Peyer's patch (tissue), 4 donors: ENCODE measurements at regions not wholly inside any gene's neighbourhood (a gene's known extent, or its start where the extent isn't known, plus 50 kb on each side); places are given as distances from the start of the nearest gene placed in this dataset.

ENCODE experiments used
- DNase-seq, 3 donors: peaks; one replicate each; pipeline ENCODE4 v3.0.0-alpha.2; 2017 to 2019
- H3K27ac ChIP-seq, 4 donors: fragments of 200-600 bp; sonication (generic); one replicate each; pipeline ENCODE4 v1.5.1; 2016 to 2019
- H3K27me3 ChIP-seq, 2 donors: fragments of 200-600 bp; sonication (generic); one replicate each; pipeline ENCODE4 v1.5.1; 2019
- H3K36me3 ChIP-seq, 3 donors: fragments of 200-600 bp; sonication (generic); one replicate each; pipeline ENCODE4 v1.5.1; 2016 to 2019
- H3K4me1 ChIP-seq, 4 donors: fragments of 200-600 bp; sonication (generic); one replicate each; pipeline ENCODE4 v1.5.1; 2016 to 2019
- H3K4me3 ChIP-seq, 4 donors: fragments of 200-600 bp; sonication (generic); 1 replicate in 3 of 4; 2 replicates in 1 of 4; pipeline ENCODE4 v1.5.1; 2016 to 2019; ENCODE audit warnings: mild to moderate bottlenecking in 1 of 4
- H3K9me3 ChIP-seq, 4 donors: fragments of 200-600 bp; sonication (generic); one replicate each; pipeline ENCODE4 v1.5.1; 2016 to 2019; ENCODE audit warnings: mild to moderate bottlenecking in 1 of 4
- CTCF ChIP-seq, 6 experiments: fragments of 450-650 bp in 4 of 6; fragments of 200-600 bp in 2 of 6; sonication (generic) in 1 of 6; IDR thresholded peaks; one replicate each; pipeline ENCODE4 v1.5.1; 2017 to 2019; ENCODE audit warnings: antibody characterized with exemption in 6 of 6, mild to moderate bottlenecking in 3 of 6, moderate library complexity in 1 of 6
- POLR2A ChIP-seq, 2 donors: fragments of 450-650 bp; IDR thresholded peaks; one replicate each; pipeline ENCODE4 v1.5.1; 2017; ENCODE audit warnings: antibody characterized with exemption in 2 of 2, mild to moderate bottlenecking in 2 of 2, moderate library complexity in 2 of 2

GRCh38 chr22:48785792-48786678 is 1041.6 kb downstream of the BRD1 start:
- H3K4me1 ChIP-seq: no peaks in the 10 kb centered on the region
- H3K36me3 ChIP-seq: no peaks in the 10 kb centered on the region
- no peaks in the 10 kb centered on the region for H3K27me3 ChIP-seq
- TF ChIP-seq CTCF (IDR thresholded peaks at IDR 0.05): no peak
- no peak for TF ChIP-seq POLR2A (IDR thresholded peaks at IDR 0.05)
- no peaks in the 10 kb centered on the region for H3K9me3 ChIP-seq
- DNase-seq: no peak
- H3K27ac ChIP-seq: no peak overlapping the region
- H3K4me3 ChIP-seq: no peak overlapping the region

- TF ChIP-seq CTCF (IDR thresholded peaks at IDR 0.05) (no peak), POLR2A (IDR thresholded peaks at IDR 0.05) (no peak)
- no peaks in the 10 kb centered on the region for H3K9me3 ChIP-seq
- no peaks in the 10 kb centered on the region for H3K27me3 ChIP-seq
- no peak overlapping the region for H3K4me3 ChIP-seq
- H3K27ac ChIP-seq: no peak overlapping the region
- no peak for DNase-seq
- no peaks in the 10 kb centered on the region for H3K4me1 ChIP-seq
- H3K36me3 ChIP-seq: no peaks in the 10 kb centered on the region
Measured at GRCh38 chr22:48784701-48785503, 1042.8 kb downstream of the BRD1 start.

- Histone ChIP-seq H3K27me3 (no peaks in the 10 kb centered on the region), H3K4me1 (no peaks in the 10 kb centered on the region), H3K27ac (no peak overlapping the region), H3K36me3 (no peaks in the 10 kb centered on the region), H3K9me3 (no peaks in the 10 kb centered on the region), H3K4me3 (no peak overlapping the region)
- DNase-seq: peak in 1 of 3 donors; percentile 9
- TF ChIP-seq CTCF (IDR thresholded peaks at IDR 0.05) (no peak), POLR2A (IDR thresholded peaks at IDR 0.05) (no peak)
Measured at GRCh38 chr22:48783821-48784266, 1043.8 kb downstream of the BRD1 start.

GRCh38 chr22:48782811-48783511 is 1044.7 kb downstream of the BRD1 start:
- H3K27ac ChIP-seq: no peak overlapping the region
- TF ChIP-seq CTCF (IDR thresholded peaks at IDR 0.05) (no peak), POLR2A (IDR thresholded peaks at IDR 0.05) (no peak)
- peak in 1 of 3 donors; percentile 13 for DNase-seq

GRCh38 chr22:48782326-48782725 is 1045.3 kb downstream of the BRD1 start:
- Histone ChIP-seq H3K4me3 (no peak overlapping the region), H3K9me3 (peaks cover 0 to 5% (median 0%) of the 10 kb centered on the region in 4 donors), H3K36me3 (no peaks in the 10 kb centered on the region), H3K27me3 (no peaks in the 10 kb centered on the region), H3K4me1 (no peaks in the 10 kb centered on the region), H3K27ac (no peak overlapping the region)
- DNase-seq: peak in 1 of 3 donors; percentile 5
- TF ChIP-seq POLR2A (IDR thresholded peaks at IDR 0.05): no peak

More at GRCh38 chr22:48782811-48783511, 1044.7 kb downstream of the BRD1 start:
- Histone ChIP-seq H3K36me3 (no peaks in the 10 kb centered on the region), H3K9me3 (no peaks in the 10 kb centered on the region), H3K4me3 (no peak overlapping the region), H3K27me3 (no peaks in the 10 kb centered on the region), H3K4me1 (no peaks in the 10 kb centered on the region)
